PC-3 (cell line): ENCODE measurements at regions not wholly inside any gene's neighbourhood (a gene's known extent, or its start where the extent isn't known, plus 50 kb on each side); places are given as distances from the start of the nearest gene placed in this dataset.

Experiments
- ATAC-seq: fragments of 200-7000 bp; cut with Tn5 transposase; 2 replicates; pipeline ENCODE4 v1.9.1; 2020; ENCODE audit warnings: mild to moderate bottlenecking, moderate library complexity
- BruUV-seq: library from RNA; stranded (reverse); fragments of 400-500 nt; replicated peaks from 2 replicates; lab custom pipeline; 2021; lab: Mats Ljungman, UMichigan
- CTCF ChIA-PET: fragments of 300-600 bp; sonication (Branson Sonifier 250); formaldehyde crosslinking; loops from one replicate; lab custom pipeline; 2022; ENCODE audit warnings: antibody characterized with exemption; lab: Charles Lee
- POLR2A ChIA-PET: fragments of 300-600 bp; sonication (Branson Sonifier 250); formaldehyde crosslinking; loops from one replicate; lab custom pipeline; 2022; ENCODE audit warnings: antibody characterized with exemption; ENCODE audit not compliant: unreplicated experiment; lab: Charles Lee
- DNase-seq: peaks from one replicate; pipeline ENCODE4 v3.0.0-alpha.2; 2015
- H2AFZ ChIP-seq: fragments of 300-600 bp; sonication (generic); 2 replicates; pipeline ENCODE4 v1.6.0; 2016; ENCODE audit warnings: antibody characterized with exemption, low read length
- H3F3A ChIP-seq: fragments of 300-600 bp; sonication (generic); one replicate; pipeline ENCODE4 v1.6.0; 2017; ENCODE audit warnings: antibody characterized with exemption, low read length, control low read depth, mild to moderate bottlenecking; ENCODE audit not compliant: unreplicated experiment
- H3K27ac ChIP-seq: fragments of 300-600 bp; sonication (generic); 2 replicates; pipeline ENCODE4 v1.5.1; 2016; ENCODE audit warnings: mild to moderate bottlenecking, low read length
- H3K27me3 ChIP-seq: fragments of 300-600 bp; sonication (generic); 2 replicates; pipeline ENCODE4 v1.6.1; 2016; ENCODE audit warnings: low read length, mixed read lengths
- H3K36me3 ChIP-seq: fragments of 300-600 bp; sonication (generic); 2 replicates; pipeline ENCODE4 v1.6.1; 2016; ENCODE audit warnings: low read depth, mixed run types, low read length, mixed read lengths
- H3K4me1 ChIP-seq: fragments of 300-600 bp; sonication (generic); 2 replicates; pipeline ENCODE4 v1.5.1; 2016; ENCODE audit warnings: low read length; ENCODE audit not compliant: insufficient read depth
- H3K4me2 ChIP-seq: fragments of 300-600 bp; sonication (generic); 2 replicates; pipeline ENCODE4 v1.6.0; 2016; ENCODE audit warnings: low read length
- H3K4me3 ChIP-seq: fragments of 300-600 bp; sonication (generic); 2 replicates; pipeline ENCODE4 v1.5.1; 2016; ENCODE audit warnings: mild to moderate bottlenecking, low read length, mixed read lengths
- H3K79me2 ChIP-seq: fragments of 300-600 bp; sonication (generic); 2 replicates; pipeline ENCODE4 v1.6.1; 2017; ENCODE audit warnings: low read length, mixed read lengths
- H3K9ac ChIP-seq: fragments of 300-600 bp; sonication (generic); 2 replicates; pipeline ENCODE4 v1.6.0; 2016; ENCODE audit warnings: mild to moderate bottlenecking, low read length
- H3K9me2 ChIP-seq: fragments of 300-600 bp; sonication (generic); replicated peaks from 2 replicates; pipeline ENCODE4 v1.6.1; 2016; ENCODE audit warnings: mixed run types, low read length, mixed read lengths
- H3K9me3 ChIP-seq: fragments of 300-600 bp; sonication (generic); 2 replicates; pipeline ENCODE4 v1.6.1; 2016; ENCODE audit warnings: low read length, mixed read lengths
- H4K20me1 ChIP-seq: fragments of 300-600 bp; sonication (generic); 2 replicates; pipeline ENCODE4 v1.6.1; 2016; ENCODE audit warnings: low read length, mixed read lengths
- EZH2 ChIP-seq: fragments of 300-600 bp; sonication (generic); IDR thresholded peaks from one replicate; pipeline ENCODE4 v1.6.1; 2017; ENCODE audit warnings: antibody characterized with exemption, mild to moderate bottlenecking, low read length; ENCODE audit not compliant: unreplicated experiment
- EZH2phosphoT487 ChIP-seq: fragments of 300-600 bp; sonication (generic); IDR thresholded peaks from 2 replicates; pipeline ENCODE4 v1.6.1; 2018; ENCODE audit warnings: mild to moderate bottlenecking, antibody characterized with exemption, low read length, borderline replicate concordance
- intact Hi-C: fragments of 100-400 bp; cut with micrococcal nuclease; formaldehyde crosslinking; loops from 2 replicates; pipeline ENCODE4 v1.9.0; 2023
- TF ChIP-seq, protein P1 (sequence below): fragments of 300-600 bp; sonication (generic); conservative IDR thresholded peaks from 2 replicates; pipeline ENCODE4 v1.5.1; 2017; ENCODE audit warnings: antibody characterized with exemption, low read depth, mild to moderate bottlenecking, low read length

DNA sequence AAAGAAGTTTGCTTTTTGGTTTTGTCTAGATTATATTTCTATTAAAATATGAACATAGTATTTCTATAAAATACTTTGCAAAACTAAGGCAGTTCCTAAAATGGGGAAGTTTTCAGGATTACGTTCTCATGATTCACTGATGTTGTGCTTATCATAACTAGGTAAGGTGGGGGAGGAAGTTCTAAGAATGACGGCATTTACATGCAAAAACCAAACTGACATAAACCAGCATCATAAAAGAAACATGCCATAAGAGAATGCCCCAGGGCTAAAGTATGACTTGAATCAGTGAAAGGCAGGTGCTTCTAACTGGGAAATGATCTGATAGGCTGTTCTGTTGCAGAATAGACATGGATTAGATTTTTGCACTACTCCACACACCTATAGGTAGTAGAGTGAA lies 204.7 kb upstream of the JADE1 start:
- ATAC-seq: no peak
- Histone ChIP-seq H3K4me1 (peaks cover 42% of the 10 kb centered on the region), H3K4me2 (no peak overlapping the region)

DNA sequence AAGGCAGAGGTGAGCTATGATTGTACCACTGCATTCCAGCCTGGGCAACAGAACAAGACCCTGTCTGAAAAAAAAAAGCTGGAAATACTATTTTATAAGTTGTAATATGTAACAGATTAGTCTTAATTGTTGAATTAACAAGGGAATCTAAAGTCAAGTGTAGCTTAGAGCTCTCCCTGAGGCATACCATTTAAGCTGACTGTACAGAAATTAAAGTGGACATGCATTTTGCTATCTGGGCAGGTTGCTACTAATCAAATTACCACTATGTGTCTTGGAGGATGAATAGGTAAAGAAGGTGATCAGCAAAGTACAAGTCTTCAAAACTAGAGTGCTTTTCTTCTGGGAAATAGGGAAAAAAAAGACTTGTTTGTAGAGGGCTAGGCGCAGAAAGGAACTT lies 205.3 kb upstream of the JADE1 start:
- TF ChIP-seq, protein P1, sequence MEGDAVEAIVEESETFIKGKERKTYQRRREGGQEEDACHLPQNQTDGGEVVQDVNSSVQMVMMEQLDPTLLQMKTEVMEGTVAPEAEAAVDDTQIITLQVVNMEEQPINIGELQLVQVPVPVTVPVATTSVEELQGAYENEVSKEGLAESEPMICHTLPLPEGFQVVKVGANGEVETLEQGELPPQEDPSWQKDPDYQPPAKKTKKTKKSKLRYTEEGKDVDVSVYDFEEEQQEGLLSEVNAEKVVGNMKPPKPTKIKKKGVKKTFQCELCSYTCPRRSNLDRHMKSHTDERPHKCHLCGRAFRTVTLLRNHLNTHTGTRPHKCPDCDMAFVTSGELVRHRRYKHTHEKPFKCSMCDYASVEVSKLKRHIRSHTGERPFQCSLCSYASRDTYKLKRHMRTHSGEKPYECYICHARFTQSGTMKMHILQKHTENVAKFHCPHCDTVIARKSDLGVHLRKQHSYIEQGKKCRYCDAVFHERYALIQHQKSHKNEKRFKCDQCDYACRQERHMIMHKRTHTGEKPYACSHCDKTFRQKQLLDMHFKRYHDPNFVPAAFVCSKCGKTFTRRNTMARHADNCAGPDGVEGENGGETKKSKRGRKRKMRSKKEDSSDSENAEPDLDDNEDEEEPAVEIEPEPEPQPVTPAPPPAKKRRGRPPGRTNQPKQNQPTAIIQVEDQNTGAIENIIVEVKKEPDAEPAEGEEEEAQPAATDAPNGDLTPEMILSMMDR: no peak
- TF ChIP-seq EZH2phosphoT487 (no peak), EZH2 (no peak)
- 0 out of 2 replicates have a peak overlapping the region, but pooled peaks have one; percentile 18 for H3K27ac ChIP-seq
- no peaks in the 10 kb centered on the region for H3K36me3 ChIP-seq
- no peaks in the 10 kb centered on the region for H3K79me2 ChIP-seq
- H2AFZ ChIP-seq: no peak overlapping the region
- H3K4me1 ChIP-seq: peaks cover 42% of the 10 kb centered on the region
- no peak overlapping the region for H3K4me3 ChIP-seq
- DNase-seq (no peak), ATAC-seq (no peak)
- CTCF ChIA-PET: no interaction called here
- H3K9me3 ChIP-seq: no peaks in the 10 kb centered on the region
- no peak overlapping the region for H3K9ac ChIP-seq
- intact Hi-C loops: no loop called here
- H3K9me2 ChIP-seq: no peaks in the 10 kb centered on the region
- peak overlapping the region; percentile 22; the same call in 1 of the 2 replicates for H3K4me2 ChIP-seq
- no TSS peak for BruUV-seq
- POLR2A ChIA-PET: no interaction called here
- H4K20me1 ChIP-seq: no peaks in the 10 kb centered on the region
- no peaks in the 10 kb centered on the region for H3F3A ChIP-seq
- no peaks in the 10 kb centered on the region for H3K27me3 ChIP-seq

More for the DNA sequence above, 204.7 kb upstream of the JADE1 start:
- Histone ChIP-seq H2AFZ (no peak overlapping the region), H3K36me3 (no peaks in the 10 kb centered on the region), H3K27ac (no peak overlapping the region), H3K79me2 (no peaks in the 10 kb centered on the region), H4K20me1 (no peaks in the 10 kb centered on the region), H3K9me3 (no peaks in the 10 kb centered on the region), H3K9me2 (no peaks in the 10 kb centered on the region), H3K9ac (no peak overlapping the region), H3K27me3 (no peaks in the 10 kb centered on the region), H3K4me3 (no peak overlapping the region), H3F3A (no peaks in the 10 kb centered on the region)
- TF ChIP-seq, protein P1: no peak
- TF ChIP-seq EZH2phosphoT487 (no peak), EZH2 (no peak)
- BruUV-seq: no TSS peak
- ChIA-PET POLR2A (no interaction called here), CTCF (no interaction called here)
- DNase-seq: peak; percentile 49
- intact Hi-C loops: no loop called here

DNA sequence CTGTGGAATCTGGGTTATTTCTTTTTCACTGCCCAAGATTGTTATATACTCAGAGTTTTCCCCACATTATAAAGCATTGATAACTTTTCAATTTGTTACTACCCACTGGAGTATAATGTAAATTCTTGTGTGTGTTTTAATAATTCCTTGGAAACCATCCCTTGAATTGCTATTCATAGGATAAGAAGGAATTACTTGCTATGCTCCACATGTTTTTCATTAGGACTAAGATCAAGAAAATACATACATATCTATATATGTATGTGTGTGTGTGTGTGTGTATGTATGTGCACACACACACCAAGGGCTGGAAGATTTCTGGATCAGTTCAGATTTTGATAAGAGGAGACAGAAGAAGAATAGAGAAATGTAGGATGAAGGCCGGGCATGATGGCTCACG lies 206.4 kb upstream of the JADE1 start:
- POLR2A ChIA-PET: no interaction called here
- H3K27me3 ChIP-seq: no peaks in the 10 kb centered on the region
- intact Hi-C loops: no loop called here

More for the DNA sequence above, 206.4 kb upstream of the JADE1 start:
- Histone ChIP-seq H3K9me3 (no peaks in the 10 kb centered on the region), H3K4me2 (no peak overlapping the region), H3K4me1 (peaks cover 42% of the 10 kb centered on the region), H3K79me2 (no peaks in the 10 kb centered on the region), H3K9me2 (no peaks in the 10 kb centered on the region), H2AFZ (no peak overlapping the region), H3K9ac (no peak overlapping the region), H3K27ac (no peak overlapping the region), H3K4me3 (no peak overlapping the region), H4K20me1 (no peaks in the 10 kb centered on the region), H3K36me3 (no peaks in the 10 kb centered on the region), H3F3A (no peaks in the 10 kb centered on the region)
- TF ChIP-seq, protein P1: no peak
- TF ChIP-seq EZH2phosphoT487 (no peak), EZH2 (no peak)
- no TSS peak for BruUV-seq
- ATAC-seq (no peak), DNase-seq (no peak)
- CTCF ChIA-PET: no interaction called here
